PC-9 (cell line): ENCODE measurements at regions not wholly inside any gene's neighbourhood (a gene's known extent, or its start where the extent isn't known, plus 50 kb on each side); places are given as distances from the start of the nearest gene placed in this dataset.

Experiments
- CTCF ChIP-seq: fragments of 200-600 bp; sonication (generic); conservative IDR thresholded peaks from 2 replicates; pipeline ENCODE4 v1.6.1; 2017; ENCODE audit warnings: mixed run types, antibody characterized with exemption, mild to moderate bottlenecking, moderate library complexity
- EZH2 ChIP-seq: fragments of 200-600 bp; sonication (generic); IDR thresholded peaks from 2 replicates; pipeline ENCODE4 v1.8.0; 2017; ENCODE audit warnings: antibody characterized with exemption, low read depth

- TF ChIP-seq CTCF (no peak), EZH2 (no peak)
These were observed 405.8 kb upstream of the TLE4 start for GRCh38 chr9:79166005-79166404.
